Right lobe of liver (tissue), 4 donors: ENCODE measurements at regions not wholly inside any gene's neighbourhood (a gene's known extent, or its start where the extent isn't known, plus 50 kb on each side); places are given as distances from the start of the nearest gene placed in this dataset.

Experiments used
- POLR2A ChIP-seq: fragments of 450-650 bp; IDR thresholded peaks from one replicate; pipeline ENCODE4 v1.6.1; 2017; ENCODE audit warnings: antibody characterized with exemption, mild to moderate bottlenecking
- TF ChIP-seq, protein P1 (sequence below), 4 donors: fragments of 200-600 bp in 3 of 4; fragments of 450-650 bp in 1 of 4; IDR thresholded peaks; one replicate each; pipeline versions ENCODE4 v1.5.1 to v1.8.0; 2016 to 2022; ENCODE audit warnings: antibody characterized with exemption in 4 of 4, mild to moderate bottlenecking in 2 of 4
- donor health status: DM: no; HTN: no; CAD: no.
- donor health status: DM: no; HTN: no; CAD: no.
- donor health status: DM: no; HTN: yes; CAD: no.

DNA sequence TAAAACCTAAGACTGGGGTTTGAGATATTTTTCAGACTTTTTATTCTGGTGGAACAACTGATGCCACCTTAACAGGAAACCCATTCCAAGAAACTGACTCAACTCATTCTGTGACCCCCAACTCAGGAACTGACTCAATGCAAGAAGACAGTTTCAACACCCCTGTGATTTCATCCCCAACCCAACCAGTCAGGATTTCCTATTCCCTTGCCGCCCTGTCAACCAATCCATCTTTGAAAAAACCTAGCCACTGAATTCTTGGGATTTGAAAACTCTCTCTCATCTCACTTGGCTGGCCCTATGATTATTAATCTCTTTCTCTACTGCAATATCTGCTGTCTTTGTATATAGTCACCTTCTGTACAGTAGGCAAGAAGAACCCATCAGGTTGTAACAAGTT, 1211.9 kb upstream of the ATXN8OS start:
- TF ChIP-seq, protein P1, sequence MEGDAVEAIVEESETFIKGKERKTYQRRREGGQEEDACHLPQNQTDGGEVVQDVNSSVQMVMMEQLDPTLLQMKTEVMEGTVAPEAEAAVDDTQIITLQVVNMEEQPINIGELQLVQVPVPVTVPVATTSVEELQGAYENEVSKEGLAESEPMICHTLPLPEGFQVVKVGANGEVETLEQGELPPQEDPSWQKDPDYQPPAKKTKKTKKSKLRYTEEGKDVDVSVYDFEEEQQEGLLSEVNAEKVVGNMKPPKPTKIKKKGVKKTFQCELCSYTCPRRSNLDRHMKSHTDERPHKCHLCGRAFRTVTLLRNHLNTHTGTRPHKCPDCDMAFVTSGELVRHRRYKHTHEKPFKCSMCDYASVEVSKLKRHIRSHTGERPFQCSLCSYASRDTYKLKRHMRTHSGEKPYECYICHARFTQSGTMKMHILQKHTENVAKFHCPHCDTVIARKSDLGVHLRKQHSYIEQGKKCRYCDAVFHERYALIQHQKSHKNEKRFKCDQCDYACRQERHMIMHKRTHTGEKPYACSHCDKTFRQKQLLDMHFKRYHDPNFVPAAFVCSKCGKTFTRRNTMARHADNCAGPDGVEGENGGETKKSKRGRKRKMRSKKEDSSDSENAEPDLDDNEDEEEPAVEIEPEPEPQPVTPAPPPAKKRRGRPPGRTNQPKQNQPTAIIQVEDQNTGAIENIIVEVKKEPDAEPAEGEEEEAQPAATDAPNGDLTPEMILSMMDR (IDR thresholded peaks at IDR 0.05) = no peak
- TF ChIP-seq POLR2A = no peak
